Osteoblast (primary cell): ENCODE measurements at regions not wholly inside any gene's neighbourhood (a gene's known extent, or its start where the extent isn't known, plus 50 kb on each side); places are given as distances from the start of the nearest gene placed in this dataset.
A peak's percentile ranks its signal among the peaks of the same experiment; 100 is the strongest.

ENCODE experiments used
- DNase-seq: peaks from one replicate; pipeline ENCODE4 v3.0.0; 2011; ENCODE audit warnings: low spot score, mixed read lengths; ENCODE audit not compliant: insufficient read length; ENCODE audit errors: missing footprints
- H2AFZ ChIP-seq: 2 replicates; pipeline ENCODE4 v1.6.0; 2011; ENCODE audit warnings: mild to moderate bottlenecking, low read length
- H3K27ac ChIP-seq: 2 replicates; pipeline ENCODE4 v1.5.1; 2011; ENCODE audit warnings: mild to moderate bottlenecking, low read depth, low read length, moderate library complexity
- H3K27me3 ChIP-seq: 2 replicates; pipeline ENCODE4 v1.6.0; 2012; ENCODE audit warnings: mild to moderate bottlenecking, control low read depth, inconsistent platforms, low read length, moderate library complexity; ENCODE audit not compliant: insufficient read depth
- H3K36me3 ChIP-seq: 2 replicates; pipeline ENCODE4 v1.5.1; 2011; ENCODE audit warnings: mild to moderate bottlenecking, low read length, control low read depth, moderate library complexity; ENCODE audit not compliant: insufficient read depth
- H3K4me1 ChIP-seq: 2 replicates; pipeline ENCODE4 v1.5.1; 2011; ENCODE audit warnings: mild to moderate bottlenecking, low read length, control low read depth, moderate library complexity; ENCODE audit not compliant: insufficient read depth
- H3K4me2 ChIP-seq: 2 replicates; pipeline ENCODE4 v1.6.0; 2011; ENCODE audit warnings: mild to moderate bottlenecking, low read length; ENCODE audit not compliant: insufficient read depth
- H3K4me3 ChIP-seq: fragments of 200-600 bp; sonication (generic); 3 replicates; pipeline ENCODE4 v1.5.1; 2012; ENCODE audit warnings: mild to moderate bottlenecking, low read length, inconsistent platforms; ENCODE audit not compliant: insufficient read depth
- H3K79me2 ChIP-seq: 2 replicates; pipeline ENCODE4 v1.6.0; 2012; ENCODE audit warnings: mild to moderate bottlenecking, low read length, control low read depth, inconsistent platforms; ENCODE audit not compliant: insufficient read depth
- H3K9me3 ChIP-seq: 2 replicates; pipeline ENCODE4 v1.5.1; 2011; ENCODE audit warnings: low read depth, low read length, control low read depth
- H4K20me1 ChIP-seq: 2 replicates; pipeline ENCODE4 v1.6.0; 2012; ENCODE audit warnings: mild to moderate bottlenecking, low read length, control low read depth; ENCODE audit not compliant: insufficient read depth
- CTCF ChIP-seq: IDR thresholded peaks from 2 replicates; pipeline ENCODE4 v1.5.1; 2011; ENCODE audit warnings: mild to moderate bottlenecking, low read depth, low read length, moderate library complexity; ENCODE audit errors: extremely low read depth

DNA sequence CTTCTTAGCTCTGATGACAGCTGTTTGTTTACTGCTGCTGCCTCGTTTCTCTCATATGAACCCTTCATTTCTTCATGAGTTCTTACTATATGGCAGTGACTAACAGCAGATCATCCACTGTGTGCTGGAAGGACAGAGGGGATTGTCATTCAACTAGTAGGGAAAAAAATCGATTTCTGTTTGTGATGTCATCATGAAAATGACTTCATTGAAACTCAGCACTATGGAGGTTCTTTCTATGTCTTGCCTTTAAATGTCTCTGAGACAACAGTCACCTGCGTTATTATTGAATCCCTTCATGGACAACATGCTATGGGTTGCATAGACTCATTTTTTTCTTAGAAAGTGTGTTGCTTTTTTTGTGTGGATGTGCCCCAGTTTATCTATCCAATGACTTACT is 394.4 kb downstream of the DOK5 start:
- no peaks in the 10 kb centered on the region for H3K27me3 ChIP-seq
- H3K36me3 ChIP-seq = no peaks in the 10 kb centered on the region
- H3K4me3 ChIP-seq = no peak overlapping the region
- no peak overlapping the region for H2AFZ ChIP-seq
- no peak overlapping the region for H3K4me2 ChIP-seq
- H3K9me3 ChIP-seq = peaks cover 2% of the 10 kb centered on the region
- H3K27ac ChIP-seq = no peak overlapping the region
- no peak for TF ChIP-seq CTCF
- H3K79me2 ChIP-seq = no peaks in the 10 kb centered on the region
- DNase-seq = no peak
- H4K20me1 ChIP-seq = no peaks in the 10 kb centered on the region
- no peaks in the 10 kb centered on the region for H3K4me1 ChIP-seq

- TF ChIP-seq CTCF = no peak
- H3K79me2 ChIP-seq = no peaks in the 10 kb centered on the region
Measured at GRCh38 chr20:54865273-54865672, 389.9 kb downstream of the DOK5 start.

DNA sequence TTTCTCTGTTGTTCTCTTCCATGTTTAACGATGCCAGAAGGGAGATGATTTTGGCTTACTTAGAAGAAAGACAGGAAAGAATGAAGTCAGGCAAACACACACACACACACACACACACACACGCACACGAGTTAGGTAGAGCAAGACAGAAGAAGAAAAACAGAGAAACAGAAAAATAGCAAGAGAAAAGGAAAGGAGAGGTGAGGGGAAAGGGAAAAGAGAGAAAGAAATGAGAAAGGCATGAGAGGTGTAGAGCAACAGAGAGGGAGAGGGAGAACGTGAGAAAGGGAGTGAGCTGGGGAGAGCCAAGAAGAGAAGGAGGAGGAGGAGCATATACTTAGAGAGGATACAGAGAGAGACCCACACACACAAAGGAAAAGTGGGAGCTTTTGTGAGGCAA is 385.3 kb downstream of the DOK5 start:
- H3K4me3 ChIP-seq = no peak overlapping the region
- TF ChIP-seq CTCF = no peak
- no peak overlapping the region for H3K27ac ChIP-seq
- H4K20me1 ChIP-seq = no peaks in the 10 kb centered on the region
- DNase-seq = no peak
- H3K9me3 ChIP-seq = no peaks in the 10 kb centered on the region
- no peak overlapping the region for H2AFZ ChIP-seq
- no peaks in the 10 kb centered on the region for H3K4me1 ChIP-seq
- no peaks in the 10 kb centered on the region for H3K79me2 ChIP-seq
- H3K4me2 ChIP-seq = no peak overlapping the region
- no peaks in the 10 kb centered on the region for H3K36me3 ChIP-seq
- no peaks in the 10 kb centered on the region for H3K27me3 ChIP-seq

More at GRCh38 chr20:54865273-54865672, 389.9 kb downstream of the DOK5 start:
- DNase-seq = peak; percentile 3
- no peak overlapping the region for H2AFZ ChIP-seq
- no peak overlapping the region for H3K27ac ChIP-seq
- no peaks in the 10 kb centered on the region for H3K27me3 ChIP-seq
- H3K9me3 ChIP-seq = peaks cover 2% of the 10 kb centered on the region
- no peaks in the 10 kb centered on the region for H4K20me1 ChIP-seq
- H3K36me3 ChIP-seq = no peaks in the 10 kb centered on the region
- H3K4me3 ChIP-seq = no peak overlapping the region
- H3K4me1 ChIP-seq = no peaks in the 10 kb centered on the region
- H3K4me2 ChIP-seq = no peak overlapping the region

DNA sequence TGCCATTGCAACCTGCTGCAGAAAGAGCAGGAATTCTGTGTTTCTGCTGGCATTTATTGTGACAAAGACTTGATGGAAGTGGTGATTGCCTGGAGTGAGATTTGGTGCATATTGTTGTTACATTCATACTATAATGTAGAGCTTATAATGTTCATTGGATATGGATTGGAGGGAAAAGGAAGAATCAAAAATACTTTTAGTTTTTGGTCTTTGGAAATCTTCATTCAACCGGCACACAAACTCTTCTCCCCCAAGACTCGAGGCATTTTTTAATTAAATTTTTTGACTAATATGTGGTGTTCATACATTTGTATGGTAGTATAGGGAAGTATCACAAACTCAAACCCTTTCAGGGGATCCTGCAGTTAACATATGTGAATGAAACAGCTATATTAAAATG is 380.8 kb downstream of the DOK5 start:
- no peak overlapping the region for H3K4me2 ChIP-seq
- no peaks in the 10 kb centered on the region for H3K4me1 ChIP-seq
- H3K27me3 ChIP-seq = no peaks in the 10 kb centered on the region
- peak; percentile 52 for DNase-seq
- no peak for TF ChIP-seq CTCF
- no peaks in the 10 kb centered on the region for H3K36me3 ChIP-seq
- no peaks in the 10 kb centered on the region for H4K20me1 ChIP-seq
- H3K79me2 ChIP-seq = no peaks in the 10 kb centered on the region
- H3K27ac ChIP-seq = no peak overlapping the region
- H3K4me3 ChIP-seq = no peak overlapping the region
- no peak overlapping the region for H2AFZ ChIP-seq
- H3K9me3 ChIP-seq = peaks cover 2% of the 10 kb centered on the region
